ENCODE measurements at regions not wholly inside any gene's neighbourhood (a gene's known extent, or its start where the extent isn't known, plus 50 kb on each side); places are given as distances from the start of the nearest gene placed in this dataset.

DNA sequence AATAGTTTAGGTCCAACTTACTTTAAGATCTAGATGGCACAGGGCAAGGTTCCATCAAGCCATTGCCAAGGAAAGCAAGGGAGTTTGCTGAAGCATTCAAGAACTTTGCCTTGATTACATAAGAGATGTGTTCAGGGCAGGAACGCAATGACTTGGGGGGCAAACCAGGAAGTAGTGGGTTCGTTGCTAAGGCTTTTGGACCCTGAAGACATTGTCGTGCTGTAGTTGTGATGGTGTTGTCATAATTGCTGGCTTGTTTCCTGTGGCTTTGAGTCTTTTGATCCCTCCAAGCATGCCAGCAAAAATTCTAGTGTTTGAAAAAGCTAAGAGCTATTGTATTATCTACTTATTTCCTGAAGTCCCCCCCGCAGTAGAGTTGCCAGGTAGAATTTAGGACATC is 70.7 kb upstream of the HNF1B start:
- TF ChIP-seq ARNT (IDR thresholded peaks at IDR 0.05) (no peak), ZNF384 (IDR thresholded peaks at IDR 0.05) (no peak), FOXM1 (IDR thresholded peaks at IDR 0.05; ENCODE audit: borderline replicate concordance) (no peak), BHLHE40 (IDR thresholded peaks at IDR 0.05; ENCODE audit: borderline replicate concordance) (no peak), SUZ12 (IDR thresholded peaks at IDR 0.05) (no peak), HDGF (IDR thresholded peaks at IDR 0.05; ENCODE audit: borderline replicate concordance) (no peak), TARDBP (IDR thresholded peaks at IDR 0.05) (no peak), LEF1 (IDR thresholded peaks at IDR 0.05; ENCODE audit: borderline replicate concordance) (no peak), FOXK2 (IDR thresholded peaks at IDR 0.05) (no peak), FOXA1 (IDR thresholded peaks at IDR 0.05) (no peak), SP1 (IDR thresholded peaks at IDR 0.05) (no peak), CTBP1 (IDR thresholded peaks at IDR 0.05; ENCODE audit: borderline replicate concordance) (no peak), ELF4 (IDR thresholded peaks at IDR 0.05) (no peak)
- TF ChIP-seq, protein P1, sequence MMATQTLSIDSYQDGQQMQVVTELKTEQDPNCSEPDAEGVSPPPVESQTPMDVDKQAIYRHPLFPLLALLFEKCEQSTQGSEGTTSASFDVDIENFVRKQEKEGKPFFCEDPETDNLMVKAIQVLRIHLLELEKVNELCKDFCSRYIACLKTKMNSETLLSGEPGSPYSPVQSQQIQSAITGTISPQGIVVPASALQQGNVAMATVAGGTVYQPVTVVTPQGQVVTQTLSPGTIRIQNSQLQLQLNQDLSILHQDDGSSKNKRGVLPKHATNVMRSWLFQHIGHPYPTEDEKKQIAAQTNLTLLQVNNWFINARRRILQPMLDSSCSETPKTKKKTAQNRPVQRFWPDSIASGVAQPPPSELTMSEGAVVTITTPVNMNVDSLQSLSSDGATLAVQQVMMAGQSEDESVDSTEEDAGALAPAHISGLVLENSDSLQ (IDR thresholded peaks at IDR 0.05): no peak
